ENCODE measurements at regions not wholly inside any gene's neighbourhood (a gene's known extent, or its start where the extent isn't known, plus 50 kb on each side); places are given as distances from the start of the nearest gene placed in this dataset.

DNA sequence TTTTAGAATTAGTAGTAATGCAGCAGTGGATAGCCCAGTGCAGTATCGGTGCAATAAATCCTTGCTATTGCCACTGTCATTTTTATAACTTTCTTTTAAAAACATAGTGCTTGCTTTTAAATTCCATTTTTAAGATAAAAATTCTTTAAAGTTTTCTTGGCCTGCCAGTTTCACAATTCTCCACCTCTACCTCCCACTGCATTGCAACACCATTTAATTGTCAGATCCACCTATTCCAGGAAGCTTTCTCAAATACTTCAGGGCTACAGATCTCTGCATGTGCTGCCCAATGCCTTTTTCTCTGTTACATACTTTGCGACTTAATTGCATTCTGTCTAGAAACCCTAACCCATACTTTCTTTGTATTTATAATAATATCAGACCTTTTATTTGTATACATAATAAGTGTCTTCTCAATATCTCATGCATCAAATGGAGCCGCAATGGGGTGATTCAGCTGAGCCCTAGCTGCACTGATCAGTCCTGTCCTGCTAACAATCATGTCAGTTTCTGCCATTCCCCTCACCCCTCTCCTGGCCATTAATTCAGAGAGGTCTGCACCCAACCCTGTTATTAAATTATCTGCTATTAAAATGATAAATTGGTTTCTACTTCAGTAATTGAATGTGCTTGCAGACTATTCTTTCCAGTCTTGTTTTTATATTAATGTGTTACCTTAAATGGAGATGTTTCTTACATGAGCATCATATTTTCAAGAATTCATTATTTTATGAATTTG, 193.1 kb downstream of the SLIT2 start:
- DNase-seq (ENCODE audit: low spot score) (no peak), FAIRE-seq (no peak)

DNA sequence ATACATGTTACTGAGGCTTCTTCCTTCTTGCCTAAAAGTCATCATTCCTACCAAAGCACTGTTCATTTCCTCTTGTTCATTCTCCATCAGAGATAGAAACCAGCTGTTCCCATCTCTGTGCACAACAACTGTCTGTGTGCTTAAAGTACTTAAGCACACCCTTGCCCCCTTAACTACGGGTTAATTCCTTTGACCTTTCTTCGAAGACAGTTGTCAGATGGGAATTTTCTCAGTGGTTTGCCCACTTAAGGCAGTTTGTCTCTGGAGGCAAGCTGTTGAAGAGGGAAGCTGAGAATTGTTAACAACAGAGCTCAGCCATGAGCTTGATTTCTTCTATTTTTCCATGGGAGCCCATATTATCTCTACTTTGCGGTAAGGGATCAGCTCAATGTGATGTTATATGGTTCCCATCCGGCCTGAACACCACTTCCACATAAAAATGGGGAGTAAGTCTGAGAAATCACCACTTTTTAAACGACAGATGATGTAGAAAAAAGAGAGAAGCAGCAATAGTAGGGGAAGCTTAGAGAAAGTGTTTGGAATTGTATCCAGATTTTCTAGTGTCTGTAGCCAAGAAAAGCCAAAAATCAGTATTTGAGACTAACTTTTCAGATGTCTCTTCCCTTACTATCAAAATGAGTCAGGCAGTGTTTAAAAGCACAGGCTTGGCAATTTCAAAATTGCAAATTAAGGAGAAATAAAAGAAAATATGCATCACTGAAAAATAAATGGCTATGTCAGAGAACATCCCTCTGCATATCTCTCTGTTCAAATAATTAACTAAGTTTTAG, 194.4 kb downstream of the SLIT2 start:
- FAIRE-seq, result no peak
- no peak for DNase-seq (ENCODE audit: low spot score)

GRCh38 chr4:20447103-20447502, 195.4 kb downstream of the SLIT2 start:
- no peak for DNase-seq (ENCODE audit: low spot score)
- FAIRE-seq, result no peak

DNA sequence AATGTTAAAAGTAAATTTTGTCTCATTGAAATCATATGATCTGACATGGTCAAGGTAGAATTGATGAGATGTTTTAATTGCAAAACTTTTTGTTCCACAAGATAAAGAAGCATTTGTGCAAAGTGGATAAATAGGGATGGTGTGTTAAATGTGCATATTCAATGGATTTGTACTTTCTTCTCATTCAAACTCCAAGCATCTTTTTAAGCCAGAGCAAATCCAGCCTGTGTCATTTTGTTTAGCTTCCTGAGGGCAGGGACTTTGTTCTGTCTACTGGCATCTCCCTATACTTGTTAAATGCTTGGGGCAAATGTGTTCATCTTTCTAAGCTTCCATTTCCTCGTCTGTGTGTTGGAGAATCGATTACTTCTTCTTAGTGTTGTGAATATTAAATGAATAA, 200.3 kb downstream of the SLIT2 start:
- DNase-seq (ENCODE audit: low spot score) (no peak), FAIRE-seq (no peak)

DNA sequence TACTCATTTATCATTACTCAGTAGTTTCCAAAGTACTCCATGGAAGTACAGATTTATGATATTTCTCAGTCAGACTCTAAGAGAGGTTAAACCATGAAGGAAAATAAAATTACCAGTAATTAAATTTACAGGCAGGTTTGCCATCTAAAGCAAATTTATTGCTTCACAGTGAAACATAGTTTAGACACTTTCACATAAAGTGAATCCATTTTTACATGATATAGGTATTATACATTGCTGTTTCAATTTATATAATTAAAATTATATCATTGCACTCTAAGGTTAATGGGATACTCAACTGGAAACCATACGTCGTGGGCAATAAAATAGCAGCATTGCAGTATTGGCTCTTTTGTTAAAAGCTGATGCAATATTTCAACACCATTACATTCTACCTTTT, 202.8 kb downstream of the SLIT2 start:
- DNase-seq (ENCODE audit: low spot score), result no peak
- no peak for FAIRE-seq

DNA sequence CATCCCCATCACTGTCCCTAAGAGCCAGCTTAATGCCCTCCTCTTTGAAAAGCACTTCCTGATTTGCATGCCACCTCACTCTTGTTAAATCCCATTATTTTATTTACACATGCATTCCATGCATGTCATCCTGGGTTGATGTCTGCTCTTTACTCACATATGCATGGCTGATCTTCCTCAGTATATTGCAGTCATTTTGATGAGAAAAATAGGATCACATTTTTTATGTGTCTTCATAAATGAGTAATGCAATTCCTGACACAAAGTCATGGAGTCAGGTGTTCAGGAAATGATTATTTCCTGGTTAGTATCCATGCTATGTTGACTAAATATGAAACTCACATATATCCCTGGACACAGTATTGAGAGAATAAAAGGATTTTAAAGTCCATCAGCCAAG, 204.7 kb downstream of the SLIT2 start:
- DNase-seq (ENCODE audit: low spot score) (no peak), FAIRE-seq (no peak)

- DNase-seq (ENCODE audit: low spot score), result no peak
- FAIRE-seq, result no peak
Measured at GRCh38 chr4:20462426-20463175, 210.9 kb downstream of the SLIT2 start.

DNA sequence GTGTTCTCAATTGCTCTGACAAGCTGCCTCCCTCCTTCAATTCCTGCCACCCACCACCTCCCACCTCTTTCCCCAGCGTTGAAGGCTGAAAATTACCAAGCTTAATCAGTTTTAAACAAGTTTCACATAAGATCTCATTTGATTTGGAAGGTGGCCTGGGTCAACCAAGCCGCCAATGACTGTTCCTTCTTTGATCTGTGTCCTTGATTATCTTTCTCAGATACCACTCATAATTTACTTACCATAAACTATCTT, 211.4 kb downstream of the SLIT2 start:
- DNase-seq (ENCODE audit: low spot score) (no peak), FAIRE-seq (no peak)

GRCh38 chr4:20464381-20464780, 212.7 kb downstream of the SLIT2 start:
- FAIRE-seq (no peak), DNase-seq (ENCODE audit: low spot score) (peak; percentile 29)

GRCh38 chr4:20474119-20474518, 222.4 kb downstream of the SLIT2 start:
- DNase-seq (ENCODE audit: low spot score), result no peak
- FAIRE-seq, result no peak

GRCh38 chr4:20478412-20478811, 221.8 kb upstream of the PACRGL start:
- FAIRE-seq, result no peak
- no peak for DNase-seq (ENCODE audit: low spot score)

DNA sequence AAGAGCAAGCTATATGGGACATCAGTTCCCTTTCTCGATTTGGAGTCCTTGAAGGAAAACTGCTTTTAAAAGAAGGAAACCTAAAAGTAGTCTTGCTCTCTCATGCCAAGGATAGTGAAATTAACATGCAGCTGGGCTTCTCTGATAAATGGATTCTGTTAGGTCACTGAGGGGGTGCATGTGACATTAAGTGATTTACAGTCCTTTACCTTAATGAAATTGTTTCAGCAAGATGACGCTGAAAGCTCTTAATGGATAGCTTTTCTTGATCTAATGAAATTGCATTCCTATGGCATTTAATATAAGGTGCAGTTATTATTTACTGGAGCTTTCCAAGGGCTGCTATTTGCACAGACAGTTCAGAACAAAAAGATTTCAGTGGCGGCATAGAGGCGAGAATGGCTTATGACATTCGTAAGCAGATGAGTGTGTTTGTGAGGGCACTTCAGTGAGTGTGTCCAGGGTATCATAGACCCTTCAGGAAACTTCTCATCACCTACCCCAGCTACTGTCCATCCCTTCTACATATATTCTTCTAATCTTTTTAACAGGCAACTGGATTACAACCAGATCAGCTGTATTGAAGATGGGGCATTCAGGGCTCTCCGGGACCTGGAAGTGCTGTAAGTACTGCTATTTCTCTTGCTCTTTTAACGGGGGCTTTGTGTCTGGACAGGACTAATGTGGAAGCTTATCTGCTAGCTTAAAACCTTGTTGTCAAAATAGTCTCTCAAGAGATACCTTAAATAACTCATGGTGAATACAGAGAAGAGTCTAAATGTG, 219.9 kb upstream of the PACRGL start:
- FAIRE-seq, result no peak

GRCh38 chr4:20483416-20483815, 216.8 kb upstream of the PACRGL start:
- FAIRE-seq, result no peak
- DNase-seq (ENCODE audit: low spot score), result no peak

More for the DNA sequence above, 219.9 kb upstream of the PACRGL start:
- no peak for DNase-seq (ENCODE audit: low spot score)

DNA sequence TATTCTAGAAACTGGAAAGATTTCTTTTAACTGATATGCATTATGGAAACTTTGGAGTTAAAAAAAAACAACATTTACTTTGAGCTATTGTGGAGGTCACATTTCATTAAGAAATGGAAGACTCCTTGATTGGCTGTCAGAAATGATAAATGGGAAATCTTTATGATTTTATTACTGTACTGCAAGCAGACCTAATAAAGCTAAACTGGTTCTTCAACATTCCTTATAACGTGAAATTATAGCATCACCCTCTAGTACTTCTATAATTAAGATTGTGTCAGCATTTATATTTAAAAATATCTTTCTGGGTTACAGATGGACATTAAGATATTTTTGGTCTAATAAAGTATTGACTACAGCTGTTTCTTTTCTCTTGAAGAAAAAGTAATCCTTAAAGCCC, 213.8 kb upstream of the PACRGL start:
- FAIRE-seq (no peak), DNase-seq (ENCODE audit: low spot score) (no peak)

DNA sequence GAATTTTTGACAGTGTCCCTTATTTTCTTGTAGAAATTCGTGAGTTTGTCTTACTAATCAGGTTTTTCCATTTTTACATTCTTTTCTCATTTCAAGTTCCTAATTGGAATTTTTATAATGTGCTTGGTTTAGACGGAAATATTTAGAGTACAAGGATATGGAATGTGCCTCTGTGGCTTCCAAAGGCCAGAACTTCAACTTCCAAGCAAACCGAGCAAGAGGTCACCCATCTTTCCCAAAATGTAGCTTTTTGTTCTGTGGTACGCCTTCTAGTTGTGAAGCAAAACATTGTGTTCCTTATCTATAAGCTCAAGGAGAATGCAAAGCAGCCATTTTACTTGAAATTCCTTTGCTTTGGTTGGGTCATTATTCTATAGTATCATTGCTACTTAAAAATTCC, 212.8 kb upstream of the PACRGL start:
- FAIRE-seq, result no peak
- no peak for DNase-seq (ENCODE audit: low spot score)

DNA sequence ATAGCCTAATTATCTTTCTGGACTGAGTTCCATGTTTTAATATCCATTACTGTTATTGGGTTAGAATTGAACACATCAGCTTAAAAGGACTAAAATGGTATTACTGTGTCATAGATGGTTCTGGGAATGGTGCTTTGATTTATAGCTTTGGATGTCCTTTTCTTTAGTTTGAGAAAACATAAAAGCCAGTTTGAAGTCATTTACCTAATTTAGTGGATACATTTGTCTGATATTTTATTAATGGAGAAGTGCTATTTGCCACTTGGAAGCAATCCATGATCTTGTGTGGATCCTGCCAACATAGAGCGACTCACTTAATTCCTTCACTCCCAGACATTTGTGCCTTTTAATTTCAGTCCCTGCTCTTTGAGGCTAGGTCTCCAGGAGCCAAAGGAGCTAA, 212.4 kb upstream of the PACRGL start:
- FAIRE-seq (no peak), DNase-seq (ENCODE audit: low spot score) (no peak)

DNA sequence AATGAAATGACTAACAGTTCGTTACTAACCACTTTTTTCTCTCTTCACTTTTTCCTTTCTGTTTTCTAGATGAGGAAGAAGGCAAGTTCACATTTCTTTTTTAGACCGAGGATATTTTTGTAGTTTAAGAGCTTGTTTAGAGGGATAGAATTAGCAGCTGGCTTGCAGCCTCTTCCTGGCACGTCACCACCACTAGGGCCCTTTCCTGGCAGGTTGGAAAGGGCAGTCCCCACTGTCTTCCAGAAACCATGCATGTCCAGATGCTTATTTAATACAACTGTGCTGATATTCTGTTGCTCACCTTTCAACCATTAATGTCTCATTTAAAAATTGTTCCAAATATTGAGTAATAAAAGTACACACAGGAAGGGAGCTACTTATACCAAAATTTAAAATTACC, 209.5 kb upstream of the PACRGL start:
- FAIRE-seq (no peak), DNase-seq (ENCODE audit: low spot score) (no peak)

- DNase-seq (ENCODE audit: low spot score) (no peak), FAIRE-seq (no peak)
Measured at GRCh38 chr4:20493761-20494353, 206.4 kb upstream of the PACRGL start.

DNA sequence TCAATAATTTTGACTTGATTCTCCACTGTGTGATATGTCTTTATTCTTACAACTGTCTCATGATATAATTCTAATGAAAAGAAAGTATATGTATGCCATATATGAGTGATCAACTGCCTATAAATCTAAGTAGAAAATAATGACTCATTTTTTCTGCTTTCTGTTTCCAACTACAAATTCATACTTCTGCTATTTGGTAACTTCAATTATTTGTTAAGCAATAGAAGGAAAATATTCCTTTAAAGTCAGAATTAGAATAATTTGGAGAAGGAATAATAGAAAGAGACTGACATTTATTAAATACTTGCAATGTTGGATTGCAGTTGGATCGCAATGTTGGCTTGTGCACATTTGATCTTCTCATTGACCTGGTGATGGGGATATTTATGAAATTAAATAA, 204.2 kb upstream of the PACRGL start:
- DNase-seq (ENCODE audit: low spot score) (no peak), FAIRE-seq (no peak)

DNA sequence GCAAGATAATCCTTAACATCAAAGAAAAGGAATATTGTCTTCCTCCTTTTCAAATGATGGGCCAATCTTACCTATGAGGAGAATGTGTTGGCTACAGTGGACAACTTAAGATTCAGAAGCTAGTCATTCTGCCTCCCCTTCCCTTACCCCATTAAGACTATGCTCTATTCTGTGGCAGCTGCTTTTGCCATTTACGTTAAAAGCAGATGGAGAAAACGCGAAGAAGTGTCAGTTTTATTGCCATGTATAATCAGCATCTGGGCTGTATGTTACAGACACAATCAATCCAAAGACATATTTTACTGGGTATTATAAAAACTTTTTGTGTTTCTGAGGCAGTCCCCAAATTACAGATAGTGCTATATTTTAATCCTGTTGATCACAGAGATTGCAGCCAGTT, 196.1 kb upstream of the PACRGL start:
- no peak for FAIRE-seq
- DNase-seq (ENCODE audit: low spot score), result no peak

DNA sequence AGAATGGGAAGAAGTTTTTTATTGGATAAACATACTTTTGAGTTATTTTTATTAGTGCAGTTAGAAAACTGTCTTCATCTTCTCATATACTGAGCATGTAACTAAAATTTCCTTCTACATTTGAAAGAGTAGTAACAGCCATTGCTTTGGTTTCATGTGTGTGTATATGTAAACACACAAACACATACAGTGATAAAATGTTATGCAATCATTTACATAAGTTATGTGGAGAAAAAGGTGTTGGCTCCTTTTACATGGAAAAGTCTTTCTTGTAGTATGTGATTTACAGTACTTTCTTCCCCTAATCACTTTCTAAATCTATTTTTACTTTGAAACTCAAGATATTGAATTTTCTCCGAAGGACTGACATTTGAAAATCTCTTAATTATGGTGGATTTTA, 194.3 kb upstream of the PACRGL start:
- FAIRE-seq, result no peak
- DNase-seq (ENCODE audit: low spot score), result no peak

Data from urothelium cell line (cell line).